ENCODE measurements at regions not wholly inside any gene's neighbourhood (a gene's known extent, or its start where the extent isn't known, plus 50 kb on each side); places are given as distances from the start of the nearest gene placed in this dataset.

DNA sequence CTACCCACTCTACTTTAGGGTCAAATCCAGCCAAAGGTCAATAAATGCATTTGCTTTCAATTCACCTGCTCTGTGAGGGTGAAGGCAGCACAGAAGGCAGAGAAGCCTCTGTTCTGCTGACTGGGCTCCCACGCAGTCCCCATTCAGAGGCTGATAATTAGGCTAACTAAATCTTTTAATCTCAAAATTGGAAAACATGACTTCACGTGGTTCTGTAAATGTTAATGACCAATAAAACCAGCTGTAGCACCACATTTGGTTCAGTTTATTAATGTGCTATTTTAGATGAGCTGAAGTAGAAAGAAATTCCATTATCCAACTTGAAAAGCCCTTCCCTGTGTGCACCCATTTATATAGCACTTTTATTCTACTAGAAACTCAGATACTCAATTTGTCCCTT lies 310.6 kb downstream of the C1D start:
- H3K4me3 ChIP-seq = no peak overlapping the region
- no peaks in the 10 kb centered on the region for H3K9me3 ChIP-seq
- DNase-seq (no peak), ATAC-seq (no peak)
- no peak for TF ChIP-seq POLR2A (IDR thresholded peaks at IDR 0.05)
- TF ChIP-seq, protein P1, sequence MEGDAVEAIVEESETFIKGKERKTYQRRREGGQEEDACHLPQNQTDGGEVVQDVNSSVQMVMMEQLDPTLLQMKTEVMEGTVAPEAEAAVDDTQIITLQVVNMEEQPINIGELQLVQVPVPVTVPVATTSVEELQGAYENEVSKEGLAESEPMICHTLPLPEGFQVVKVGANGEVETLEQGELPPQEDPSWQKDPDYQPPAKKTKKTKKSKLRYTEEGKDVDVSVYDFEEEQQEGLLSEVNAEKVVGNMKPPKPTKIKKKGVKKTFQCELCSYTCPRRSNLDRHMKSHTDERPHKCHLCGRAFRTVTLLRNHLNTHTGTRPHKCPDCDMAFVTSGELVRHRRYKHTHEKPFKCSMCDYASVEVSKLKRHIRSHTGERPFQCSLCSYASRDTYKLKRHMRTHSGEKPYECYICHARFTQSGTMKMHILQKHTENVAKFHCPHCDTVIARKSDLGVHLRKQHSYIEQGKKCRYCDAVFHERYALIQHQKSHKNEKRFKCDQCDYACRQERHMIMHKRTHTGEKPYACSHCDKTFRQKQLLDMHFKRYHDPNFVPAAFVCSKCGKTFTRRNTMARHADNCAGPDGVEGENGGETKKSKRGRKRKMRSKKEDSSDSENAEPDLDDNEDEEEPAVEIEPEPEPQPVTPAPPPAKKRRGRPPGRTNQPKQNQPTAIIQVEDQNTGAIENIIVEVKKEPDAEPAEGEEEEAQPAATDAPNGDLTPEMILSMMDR (IDR thresholded peaks at IDR 0.05 in 4 of 5, conservative IDR thresholded peaks at IDR 0.05 in 1 of 5) = no peak
- H3K36me3 ChIP-seq = no peaks in the 10 kb centered on the region
- H3K4me1 ChIP-seq = no peaks in the 10 kb centered on the region
- no peaks in the 10 kb centered on the region for H3K27me3 ChIP-seq
- in situ Hi-C loops (cut with MboI; ENCODE audit: low sequenced_read_pairs in 4 of 4) (no loop called here), intact Hi-C loops (cut with DNase I; ENCODE audit: low total_unique reads) (no loop called here)
- H3K27ac ChIP-seq = no peak overlapping the region

DNA sequence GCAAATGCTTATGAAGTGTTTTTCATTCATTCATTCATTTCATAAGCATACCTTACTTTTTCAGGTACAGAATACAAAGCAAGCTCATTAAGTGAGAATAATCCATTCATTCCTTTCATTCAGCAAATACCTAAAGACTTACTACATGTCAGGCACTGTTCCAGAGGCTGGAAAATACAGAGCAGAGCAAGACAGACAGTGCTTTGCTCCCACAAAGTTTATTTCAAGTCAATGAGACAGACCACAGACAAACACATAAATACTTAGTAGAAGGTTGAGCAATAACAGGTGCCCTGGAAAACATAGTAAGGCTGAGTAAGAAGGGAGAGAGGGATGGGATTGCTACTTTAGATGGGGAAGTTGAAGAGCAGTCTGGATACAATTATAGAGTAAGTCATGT lies 309.8 kb downstream of the C1D start:
- Histone ChIP-seq H3K4me3 (no peak overlapping the region), H3K36me3 (no peaks in the 10 kb centered on the region), H3K27me3 (no peaks in the 10 kb centered on the region), H3K27ac (no peak overlapping the region), H3K9me3 (no peaks in the 10 kb centered on the region), H3K4me1 (no peaks in the 10 kb centered on the region)
- in situ Hi-C loops (cut with MboI; ENCODE audit: low sequenced_read_pairs in 4 of 4) (no loop called here), intact Hi-C loops (cut with DNase I; ENCODE audit: low total_unique reads) (no loop called here)
- no peak for DNase-seq
- TF ChIP-seq, protein P1 (IDR thresholded peaks at IDR 0.05 in 4 of 5, conservative IDR thresholded peaks at IDR 0.05 in 1 of 5) = no peak
- no peak for TF ChIP-seq POLR2A (IDR thresholded peaks at IDR 0.05)
- peak in 1 of 2 donors; percentile 33 for ATAC-seq

DNA sequence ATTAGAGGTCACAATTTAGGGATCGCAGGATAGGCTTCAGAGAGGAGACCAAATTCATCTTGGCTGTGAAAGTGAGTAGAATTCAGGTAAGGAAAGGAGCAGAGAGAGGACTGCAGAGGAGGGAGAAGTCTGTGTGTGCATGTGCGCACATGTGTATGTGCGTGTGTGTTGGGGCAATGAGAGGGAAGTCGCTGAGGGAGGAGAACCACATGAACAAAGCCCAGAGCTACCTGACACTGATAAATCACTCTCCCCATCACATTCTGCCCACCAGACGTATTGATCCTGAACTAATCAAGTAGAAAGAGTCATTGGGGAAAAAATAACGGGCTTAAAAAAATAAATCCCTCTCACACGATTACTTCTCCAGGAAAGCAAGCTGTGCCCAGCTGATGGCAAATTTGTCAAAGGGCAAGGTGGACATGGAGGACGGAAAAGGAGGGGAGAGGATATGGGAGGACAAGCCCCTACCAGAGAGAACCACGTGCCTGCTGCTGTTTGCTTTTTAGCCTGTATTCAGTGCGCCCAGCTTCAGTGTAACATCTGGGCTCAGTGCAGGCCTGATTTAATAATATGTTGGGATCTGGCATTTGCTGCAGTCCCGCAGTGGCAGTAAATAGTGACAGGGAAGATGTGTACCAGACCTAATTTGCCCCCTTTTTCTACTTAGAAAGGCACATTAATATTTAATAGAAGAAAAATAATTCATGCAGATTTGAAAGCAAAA lies 307.5 kb downstream of the C1D start:
- no peak overlapping the region for H3K4me3 ChIP-seq
- no peak for ATAC-seq
- in situ Hi-C loops (cut with MboI; ENCODE audit: low sequenced_read_pairs in 4 of 4) = no loop called here
- no peak overlapping the region for H3K27ac ChIP-seq
- H3K4me1 ChIP-seq = no peaks in the 10 kb centered on the region
- DNase-seq = no peak
- no peaks in the 10 kb centered on the region for H3K36me3 ChIP-seq
- no peaks in the 10 kb centered on the region for H3K9me3 ChIP-seq
- no peak for TF ChIP-seq POLR2A (IDR thresholded peaks at IDR 0.05)
- H3K27me3 ChIP-seq = no peaks in the 10 kb centered on the region
- intact Hi-C loops (cut with DNase I; ENCODE audit: low total_unique reads) = no loop called here

DNA sequence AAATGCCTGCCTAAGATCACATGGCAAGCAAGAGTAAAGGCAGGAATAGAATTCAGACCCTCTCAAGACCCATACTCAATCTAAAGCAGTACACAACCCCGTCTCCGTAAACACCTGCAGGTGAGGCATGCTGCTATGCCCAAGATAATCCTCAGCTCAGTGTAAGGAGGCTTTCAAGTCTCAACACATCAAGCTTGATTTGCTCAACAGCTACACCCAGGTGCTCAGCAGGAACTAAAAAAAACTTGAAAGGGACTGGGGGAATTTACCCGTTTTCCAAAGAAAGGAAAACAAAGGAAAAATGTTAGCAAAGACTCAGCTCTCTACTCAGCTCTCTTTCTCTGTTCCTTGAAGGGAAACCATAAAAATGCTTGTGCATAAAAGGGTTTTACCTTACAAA lies 301.8 kb downstream of the C1D start:
- in situ Hi-C loops (cut with MboI; ENCODE audit: low sequenced_read_pairs in 4 of 4) (no loop called here), intact Hi-C loops (cut with DNase I; ENCODE audit: low total_unique reads) (no loop called here)
- Histone ChIP-seq H3K9me3 (no peaks in the 10 kb centered on the region), H3K36me3 (no peaks in the 10 kb centered on the region), H3K4me3 (no peak overlapping the region), H3K27ac (no peak overlapping the region), H3K4me1 (no peaks in the 10 kb centered on the region), H3K27me3 (no peaks in the 10 kb centered on the region)
- ATAC-seq (no peak), DNase-seq (no peak)
- TF ChIP-seq, protein P1 (IDR thresholded peaks at IDR 0.05 in 4 of 5, conservative IDR thresholded peaks at IDR 0.05 in 1 of 5) = no peak
- no peak for TF ChIP-seq POLR2A (IDR thresholded peaks at IDR 0.05)

DNA sequence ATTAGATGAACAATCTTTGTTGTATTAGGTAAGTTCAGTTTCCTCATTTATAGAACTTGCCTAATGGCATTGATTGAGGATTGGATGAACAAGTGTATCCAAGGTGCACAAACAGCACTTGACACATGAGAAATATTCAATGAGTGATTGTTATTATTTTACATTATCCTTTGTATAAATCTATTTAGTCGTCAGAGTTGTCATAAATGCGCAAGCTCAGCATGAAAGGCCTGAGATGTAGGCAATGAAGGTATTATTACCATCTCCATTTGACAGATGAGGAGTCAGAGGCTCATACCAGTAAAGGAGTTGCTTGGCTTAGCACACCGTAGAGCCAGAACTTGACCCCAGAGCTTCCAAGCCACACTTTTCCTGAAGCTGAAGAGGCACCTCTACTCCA lies 291.4 kb downstream of the C1D start:
- in situ Hi-C loops (cut with MboI; ENCODE audit: low sequenced_read_pairs in 4 of 4) = no loop called here
- ATAC-seq (no peak), DNase-seq (no peak)
- Histone ChIP-seq H3K27me3 (no peaks in the 10 kb centered on the region), H3K4me1 (no peaks in the 10 kb centered on the region), H3K4me3 (no peak overlapping the region), H3K36me3 (no peaks in the 10 kb centered on the region), H3K27ac (no peak overlapping the region), H3K9me3 (no peaks in the 10 kb centered on the region)
- TF ChIP-seq POLR2A (IDR thresholded peaks at IDR 0.05) = no peak
- TF ChIP-seq, protein P1 (IDR thresholded peaks at IDR 0.05 in 4 of 5, conservative IDR thresholded peaks at IDR 0.05 in 1 of 5) = no peak
- intact Hi-C loops (cut with DNase I; ENCODE audit: low total_unique reads) = no loop called here

Data from gastrocnemius medialis (tissue), 4 donors.